Stimulated activated CD8-positive, alpha-beta memory T cell treated with anti-CD3 and anti-CD28 coated beads, Interleukin-7, amount 100 ng/mL, for 4 hours (primary cell): ENCODE measurements at regions not wholly inside any gene's neighbourhood (a gene's known extent, or its start where the extent isn't known, plus 50 kb on each side); places are given as distances from the start of the nearest gene placed in this dataset.
A peak's percentile ranks its signal among the peaks of the same experiment; 100 is the strongest.

Experiments used
- DNase-seq, 2 donors: peaks; one replicate each; pipeline ENCODE4 v3.0.0-alpha.2; 2020; ENCODE audit warnings: low read depth in 2 of 2

GRCh38 chr2:8580316-8581233, 101.3 kb upstream of the ID2 start:
- DNase-seq = no peak

GRCh38 chr2:8581234-8581561, 100.7 kb upstream of the ID2 start:
- DNase-seq = no peak

- DNase-seq = no peak
Observed at GRCh38 chr2:8581601-8582041, 100.2 kb upstream of the ID2 start.

- DNase-seq = no peak
Observed at GRCh38 chr2:8582191-8582590, 99.7 kb upstream of the ID2 start.

- DNase-seq = no peak
Observed at GRCh38 chr2:8582651-8583399, 99.0 kb upstream of the ID2 start.

GRCh38 chr2:8583400-8584173, 98.3 kb upstream of the ID2 start:
- DNase-seq = peak; percentile 67 to 82

GRCh38 chr2:8584174-8585066, 97.4 kb upstream of the ID2 start:
- no peak for DNase-seq

GRCh38 chr2:8586457-8587051, 95.3 kb upstream of the ID2 start:
- no peak for DNase-seq

GRCh38 chr2:8587251-8587791, 94.5 kb upstream of the ID2 start:
- DNase-seq = no peak

GRCh38 chr2:8587920-8588830, 93.7 kb upstream of the ID2 start:
- DNase-seq = no peak

- DNase-seq = no peak
Observed at GRCh38 chr2:8588831-8589191, 93.0 kb upstream of the ID2 start.

- DNase-seq = no peak
Observed at GRCh38 chr2:8589721-8590120, 92.1 kb upstream of the ID2 start.

- no peak for DNase-seq
Observed at GRCh38 chr2:8590938-8591337, 90.9 kb upstream of the ID2 start.

- DNase-seq = no peak
Observed at GRCh38 chr2:8592736-8593135, 89.1 kb upstream of the ID2 start.

GRCh38 chr2:8593243-8593642, 88.6 kb upstream of the ID2 start:
- no peak for DNase-seq

- no peak for DNase-seq
Observed at GRCh38 chr2:8594731-8595427, 87.0 kb upstream of the ID2 start.

- DNase-seq = no peak
Observed at GRCh38 chr2:8595428-8595805, 86.4 kb upstream of the ID2 start.

GRCh38 chr2:8595811-8596600, 85.8 kb upstream of the ID2 start:
- no peak for DNase-seq
